HG02759 (cell line): ENCODE measurements at regions not wholly inside any gene's neighbourhood (a gene's known extent, or its start where the extent isn't known, plus 50 kb on each side); places are given as distances from the start of the nearest gene placed in this dataset.

Experiments used
- ATAC-seq: cut with Tn5 transposase; IDR thresholded peaks from one replicate; pipeline ENCODE4 v1.9.1; 2021; ENCODE audit warnings: mild to moderate bottlenecking, moderate library complexity; ENCODE audit not compliant: unreplicated experiment

GRCh38 chr9:97747201-97747965 is 50.2 kb upstream of the XPA start:
- ATAC-seq: no peak

GRCh38 chr9:97748525-97748924 is 51.4 kb upstream of the XPA start:
- no peak for ATAC-seq

GRCh38 chr9:97749928-97750327 is 52.8 kb upstream of the XPA start:
- ATAC-seq: no peak

GRCh38 chr9:97751531-97751930 is 54.4 kb upstream of the XPA start:
- ATAC-seq: no peak

GRCh38 chr9:97752274-97752673 is 55.1 kb upstream of the XPA start:
- ATAC-seq: no peak

GRCh38 chr9:97753364-97753763 is 56.2 kb upstream of the XPA start:
- ATAC-seq: no peak

- no peak for ATAC-seq
Observed at GRCh38 chr9:97753975-97754374, 56.8 kb upstream of the XPA start.

- no peak for ATAC-seq
Observed at GRCh38 chr9:97755618-97756267, 58.6 kb upstream of the XPA start.

GRCh38 chr9:97756991-97757390 is 59.9 kb upstream of the XPA start:
- ATAC-seq: no peak

GRCh38 chr9:97758334-97758916 is 61.3 kb upstream of the XPA start:
- no peak for ATAC-seq

- no peak for ATAC-seq
Observed at GRCh38 chr9:97759581-97760288, 62.6 kb upstream of the XPA start.

GRCh38 chr9:97761056-97761598 is 64.0 kb upstream of the XPA start:
- no peak for ATAC-seq

GRCh38 chr9:97761879-97762278 is 64.7 kb upstream of the XPA start:
- ATAC-seq: no peak

- no peak for ATAC-seq
Observed at GRCh38 chr9:97763874-97764273, 66.7 kb upstream of the XPA start.

- ATAC-seq: no peak
Observed at GRCh38 chr9:97766092-97766491, 69.0 kb upstream of the XPA start.

- ATAC-seq: no peak
Observed at GRCh38 chr9:97766610-97767009, 69.5 kb upstream of the XPA start.

- no peak for ATAC-seq
Observed at GRCh38 chr9:97767891-97768290, 70.8 kb upstream of the XPA start.

GRCh38 chr9:97768746-97769145 is 71.6 kb upstream of the XPA start:
- no peak for ATAC-seq

GRCh38 chr9:97769208-97769607 is 72.1 kb upstream of the XPA start:
- ATAC-seq: no peak

GRCh38 chr9:97770808-97771372 is 73.8 kb upstream of the XPA start:
- no peak for ATAC-seq

GRCh38 chr9:97771641-97772040 is 74.5 kb upstream of the XPA start:
- no peak for ATAC-seq
